GM12892 (cell line): ENCODE measurements at regions not wholly inside any gene's neighbourhood (a gene's known extent, or its start where the extent isn't known, plus 50 kb on each side); places are given as distances from the start of the nearest gene placed in this dataset.

Experiments
- DNase-seq: peaks from one replicate; pipeline ENCODE4 v3.0.0; 2011; ENCODE audit not compliant: insufficient read length
- FAIRE-seq: peaks from 2 replicates; lab custom pipeline; 2011; peaks lifted over from hg19 to GRCh38; lab: Jason Lieb, UNC
- POLR2A ChIP-seq: IDR thresholded peaks from 2 replicates; pipeline ENCODE4 v1.6.1; 2011; ENCODE audit warnings: low read depth, low read length, control low read depth
- POLR2AphosphoS5 ChIP-seq: IDR thresholded peaks from 2 replicates; pipeline ENCODE4 v1.6.1; 2011; ENCODE audit warnings: low read depth, low read length, control low read depth
- TAF1 ChIP-seq: IDR thresholded peaks from 2 replicates; pipeline ENCODE4 v1.6.1; 2011; ENCODE audit warnings: low read depth, mild to moderate bottlenecking, control low read depth, low read length, borderline replicate concordance

DNA sequence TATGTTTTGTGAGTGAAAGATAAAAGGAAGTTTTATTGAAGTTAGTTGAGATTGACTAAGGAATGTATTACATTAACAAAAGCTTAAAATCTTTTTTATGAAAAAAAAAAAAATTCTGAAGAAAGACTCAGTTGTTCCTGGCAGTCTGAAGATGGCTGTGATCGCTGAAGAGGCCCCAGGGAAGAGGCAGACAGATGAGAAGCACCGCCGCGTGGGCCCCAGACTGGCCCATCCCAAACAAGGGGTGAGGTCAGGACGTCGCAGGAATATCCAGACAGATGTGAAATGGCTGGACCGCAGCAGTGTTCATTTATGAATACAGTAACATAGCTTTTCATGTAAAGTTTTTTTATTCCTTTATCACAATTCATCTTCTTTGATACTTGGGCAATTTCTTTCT, 194.2 kb downstream of the TBXT start:
- no peak for FAIRE-seq
- DNase-seq = no peak

DNA sequence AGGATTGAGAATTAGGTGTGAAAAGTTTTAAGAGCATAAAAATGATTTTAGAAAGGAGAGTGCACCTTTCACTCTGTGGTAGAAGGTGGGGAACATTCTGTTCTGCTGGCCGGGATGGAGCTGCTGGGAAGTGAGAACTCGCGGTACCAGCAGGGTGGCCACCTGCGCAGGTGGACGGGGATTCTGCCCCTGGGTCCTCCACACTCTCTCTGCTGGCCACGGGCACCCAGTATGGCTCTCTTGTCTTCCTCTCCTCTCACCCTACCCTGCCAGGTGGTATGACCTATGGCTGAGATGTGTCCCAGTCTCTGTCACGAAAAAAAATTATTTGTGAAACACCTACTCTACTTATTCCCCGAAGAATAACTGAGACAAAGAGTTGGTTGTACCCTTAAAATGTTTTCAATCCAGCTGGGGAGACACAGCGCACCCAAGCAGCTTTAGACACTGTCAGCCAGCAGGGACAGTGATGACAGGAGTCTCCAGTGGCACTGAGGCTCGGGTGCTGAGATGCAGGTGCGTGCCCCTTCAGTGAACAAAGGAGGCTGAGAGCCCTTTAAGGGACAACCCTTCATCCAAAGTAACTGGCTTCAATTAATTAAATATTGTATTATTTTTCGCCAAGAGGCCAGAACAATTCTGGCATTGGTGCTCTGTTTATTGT, 195.4 kb downstream of the TBXT start:
- DNase-seq (no peak), FAIRE-seq (no peak)
- TF ChIP-seq POLR2A = no peak
- TF ChIP-seq POLR2AphosphoS5 = no peak
- TF ChIP-seq TAF1 = no peak

More for the DNA sequence above, 194.2 kb downstream of the TBXT start:
- TF ChIP-seq POLR2AphosphoS5 (no peak), POLR2A (no peak), TAF1 (no peak)

GRCh38 chr6:165971202-165971601, 196.4 kb downstream of the TBXT start:
- FAIRE-seq (no peak), DNase-seq (no peak)
- TF ChIP-seq POLR2AphosphoS5 = no peak
- TF ChIP-seq TAF1 = no peak
- no peak for TF ChIP-seq POLR2A

GRCh38 chr6:165970001-165970400, 197.7 kb downstream of the TBXT start:
- FAIRE-seq = no peak

GRCh38 chr6:165969184-165969583, 198.5 kb downstream of the TBXT start:
- no peak for TF ChIP-seq TAF1
- no peak for TF ChIP-seq POLR2A
- no peak for TF ChIP-seq POLR2AphosphoS5
- no peak for FAIRE-seq
- DNase-seq = no peak

More at GRCh38 chr6:165970001-165970400, 197.7 kb downstream of the TBXT start:
- no peak for TF ChIP-seq POLR2A
- TF ChIP-seq POLR2AphosphoS5 = no peak
- no peak for TF ChIP-seq TAF1
- no peak for DNase-seq

GRCh38 chr6:165968408-165968807, 199.2 kb downstream of the TBXT start:
- no peak for TF ChIP-seq POLR2AphosphoS5
- TF ChIP-seq POLR2A = no peak
- no peak for TF ChIP-seq TAF1
- no peak for FAIRE-seq
- DNase-seq = no peak

GRCh38 chr6:165967810-165968407, 199.7 kb downstream of the TBXT start:
- TF ChIP-seq POLR2A (no peak), POLR2AphosphoS5 (no peak), TAF1 (no peak)
- DNase-seq (no peak), FAIRE-seq (no peak)

GRCh38 chr6:165963750-165964149, 203.9 kb downstream of the TBXT start:
- FAIRE-seq = no peak
- TF ChIP-seq POLR2AphosphoS5 (no peak), POLR2A (no peak), TAF1 (no peak)
- DNase-seq = no peak

DNA sequence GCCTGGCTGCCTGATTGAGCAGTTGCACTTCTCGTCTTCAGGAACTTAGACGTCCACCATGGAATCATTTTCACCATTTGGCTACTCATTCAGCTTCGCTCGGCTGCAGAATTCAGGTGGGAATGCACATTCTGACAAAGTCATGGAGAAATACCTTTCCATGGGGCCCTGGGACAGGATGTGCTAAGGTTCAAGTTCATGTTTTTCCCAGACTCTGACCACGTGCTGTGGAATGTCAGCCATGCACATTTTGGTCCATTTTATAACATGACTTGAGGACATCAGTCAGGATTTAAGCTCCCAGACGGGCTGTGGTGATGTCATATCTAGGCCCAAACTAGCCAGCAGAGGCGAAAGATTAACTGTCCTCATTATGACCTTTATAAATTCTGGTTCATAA, 205.3 kb downstream of the TBXT start:
- TF ChIP-seq TAF1 (no peak), POLR2AphosphoS5 (no peak), POLR2A (no peak)
- DNase-seq = no peak
- FAIRE-seq = no peak

DNA sequence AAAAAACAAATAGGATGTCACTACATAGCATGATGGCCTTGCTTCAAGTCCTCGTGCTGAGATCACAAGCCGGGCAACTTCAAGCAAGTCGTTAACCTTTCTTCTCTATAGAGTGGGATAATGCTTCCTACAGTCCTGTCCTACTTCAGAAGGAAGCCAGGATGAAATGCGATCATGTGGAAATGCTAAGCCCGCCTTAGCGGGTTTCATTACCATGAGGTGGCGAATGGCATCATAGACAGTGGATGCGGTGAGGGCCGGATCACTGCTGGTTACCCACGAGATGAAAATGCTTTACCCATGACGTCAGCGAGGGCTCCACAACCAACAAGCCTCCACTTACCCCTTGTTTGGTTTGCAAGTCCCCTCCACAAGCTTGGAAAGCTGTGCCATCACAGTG, 206.4 kb downstream of the TBXT start:
- DNase-seq (no peak), FAIRE-seq (no peak)
- TF ChIP-seq POLR2AphosphoS5 (no peak), POLR2A (no peak), TAF1 (no peak)

DNA sequence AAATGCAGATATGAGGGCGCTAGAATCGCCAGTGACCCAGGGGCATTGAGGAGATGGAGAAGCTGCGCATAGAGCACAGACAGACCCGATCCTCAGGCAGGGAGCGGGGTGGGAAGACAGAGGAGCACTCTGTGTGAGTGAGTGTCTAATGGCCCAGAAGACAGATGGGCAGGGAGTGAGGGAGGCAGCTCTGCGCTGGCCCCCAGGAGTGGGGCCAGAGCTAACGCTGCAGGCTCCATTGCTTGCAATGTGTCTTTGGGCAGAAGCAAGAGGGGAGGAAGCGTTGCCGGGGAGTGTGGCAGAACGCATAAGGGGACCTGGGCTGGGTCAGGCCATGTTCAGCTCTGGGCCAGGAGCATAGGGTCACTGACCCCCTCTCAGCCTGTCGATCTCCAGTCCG, 207.0 kb downstream of the TBXT start:
- no peak for TF ChIP-seq TAF1
- FAIRE-seq (no peak), DNase-seq (no peak)

GRCh38 chr6:165959627-165960026, 208.0 kb downstream of the TBXT start:
- FAIRE-seq = no peak
- TF ChIP-seq POLR2AphosphoS5 (no peak), POLR2A (no peak), TAF1 (no peak)
- no peak for DNase-seq
